NCI-H446 (cell line): ENCODE measurements at regions not wholly inside any gene's neighbourhood (a gene's known extent, or its start where the extent isn't known, plus 50 kb on each side); places are given as distances from the start of the nearest gene placed in this dataset.

Experiments used
- DNase-seq, 2 experiments: peaks; one replicate each; lab custom pipeline; 2025; lab: John Stamatoyannopoulos, UW

DNA sequence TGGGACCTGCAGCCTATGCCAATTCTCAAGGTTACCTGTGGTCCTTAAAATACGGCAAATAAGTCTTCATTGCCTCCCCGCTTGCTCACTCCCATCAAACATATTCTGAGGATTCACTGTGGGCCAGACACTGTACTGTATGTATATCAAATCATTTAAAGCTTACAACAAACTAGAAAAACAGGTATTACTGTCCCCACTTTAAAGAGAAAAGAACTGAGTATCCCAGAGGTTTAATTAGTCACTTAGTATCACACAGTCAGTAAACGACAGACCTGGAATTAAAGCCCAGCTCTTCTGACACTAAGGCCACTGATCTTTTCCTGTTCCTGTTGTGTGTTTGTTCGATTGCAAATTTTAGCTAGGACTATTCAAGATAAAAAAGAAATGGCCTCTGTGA lies 248.2 kb downstream of the ACTL7B start:
- no peak for DNase-seq

DNA sequence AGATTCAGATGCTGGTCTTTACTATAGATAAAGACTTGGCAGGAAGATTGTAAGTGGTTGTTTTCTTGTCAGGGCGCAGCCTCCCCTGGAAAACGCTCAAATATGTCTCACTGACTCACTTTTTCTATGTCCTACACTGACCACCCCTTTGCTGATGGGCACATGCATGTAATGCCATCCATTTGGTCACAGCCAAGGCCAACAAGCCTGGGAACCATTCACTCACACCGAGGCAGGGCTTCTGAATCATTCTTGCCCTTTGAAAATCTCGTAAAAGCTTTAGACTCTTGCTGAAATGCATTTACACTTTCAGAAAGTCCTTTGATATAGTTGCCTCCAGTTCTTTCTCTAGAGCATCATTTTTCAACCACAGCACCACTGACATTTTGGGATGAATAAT lies 249.4 kb downstream of the ACTL7B start:
- no peak for DNase-seq

DNA sequence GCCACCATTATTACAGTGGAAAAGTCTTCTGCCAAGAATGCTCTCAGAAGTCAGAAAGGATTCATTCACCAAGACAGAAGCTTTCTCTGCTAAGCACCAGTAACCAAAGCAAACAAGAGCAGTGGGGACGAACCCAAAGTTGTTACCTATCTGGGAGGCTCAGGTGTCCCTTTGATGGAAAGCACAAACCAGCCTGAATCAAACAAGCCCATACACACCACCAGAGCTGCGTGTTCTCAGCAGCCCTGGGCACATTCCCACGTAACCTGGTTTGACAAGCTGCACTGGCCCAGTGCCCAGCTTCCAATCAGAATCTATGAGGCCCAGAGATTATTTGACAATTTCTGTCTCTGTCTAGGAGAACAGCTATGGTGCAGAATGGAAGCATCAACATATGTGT lies 252.6 kb downstream of the ACTL7B start:
- DNase-seq = no peak

DNA sequence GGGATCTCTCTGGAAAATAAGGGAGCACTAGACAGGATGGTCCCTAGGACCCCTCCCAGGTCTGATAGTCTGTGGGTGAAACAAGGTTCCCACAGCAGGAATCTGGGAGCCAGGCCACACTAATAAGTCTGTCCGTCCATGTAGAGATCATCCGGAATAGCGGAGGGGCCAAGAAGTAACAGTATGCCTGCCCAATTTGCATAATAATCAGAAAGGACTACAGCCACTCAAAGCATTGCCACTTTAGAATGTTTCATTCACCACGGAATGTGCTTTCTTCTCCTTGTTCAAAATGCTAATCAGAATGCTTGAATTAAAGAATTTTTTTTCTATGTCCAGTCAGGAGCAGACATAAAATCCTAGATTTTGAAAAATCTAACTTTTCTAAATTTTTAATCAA lies 254.9 kb downstream of the ACTL7B start:
- DNase-seq = no peak

DNA sequence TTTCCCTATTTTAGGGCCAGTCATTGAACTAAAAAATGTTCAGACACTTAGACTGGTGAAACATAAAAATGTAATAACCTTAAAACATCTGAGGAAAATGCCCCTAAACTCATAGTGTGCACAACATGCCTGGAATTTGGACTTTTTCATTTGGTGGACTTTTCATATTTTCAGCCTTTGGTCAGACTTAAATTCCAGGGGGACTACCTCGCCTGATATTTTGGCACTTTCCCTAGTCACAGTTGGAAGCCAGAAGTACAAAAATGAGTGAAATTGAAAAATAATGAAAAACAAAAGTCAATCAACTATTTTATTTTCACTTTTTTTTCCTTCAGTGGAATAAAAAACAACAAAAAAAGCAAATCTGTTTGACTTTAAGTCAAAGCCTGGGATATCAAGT lies 256.2 kb downstream of the ACTL7B start:
- no peak for DNase-seq

DNA sequence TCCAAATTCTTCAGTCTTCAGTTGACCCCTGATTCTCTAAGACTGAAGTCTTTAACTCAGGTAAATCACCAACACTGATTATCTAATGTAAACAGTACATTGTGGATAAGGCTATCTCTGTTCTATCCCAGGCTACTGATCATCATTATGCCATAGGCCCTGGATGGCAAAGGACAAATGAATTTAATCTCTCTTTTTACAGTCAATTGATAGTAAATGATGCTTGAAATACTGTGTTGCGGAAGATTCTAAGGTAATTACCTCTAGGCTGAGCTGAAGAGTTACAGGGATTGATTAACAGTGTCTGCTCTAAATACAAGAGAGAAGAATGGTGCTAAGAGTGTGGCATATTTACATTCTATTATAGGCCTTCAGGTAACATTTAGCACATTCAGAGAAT lies 264.7 kb downstream of the ACTL7B start:
- no peak for DNase-seq

DNA sequence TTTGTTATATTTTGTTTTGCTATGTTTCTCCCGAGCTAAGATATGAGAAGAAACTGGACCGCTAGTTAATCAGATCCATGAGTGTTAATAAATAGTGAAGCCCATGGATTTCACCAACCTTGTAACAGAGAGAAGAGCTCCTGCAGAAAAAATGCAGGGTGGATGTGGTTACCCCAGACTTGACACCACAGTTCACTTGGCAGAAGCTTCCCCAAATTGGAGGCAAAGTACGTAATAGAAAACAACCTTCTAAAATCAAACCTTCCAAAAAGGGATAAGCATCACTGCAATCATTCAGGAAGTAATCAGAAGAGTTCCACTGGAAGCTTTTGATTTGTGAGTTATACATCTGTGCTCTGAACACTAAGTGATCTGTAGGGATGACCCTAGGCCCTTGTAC lies 267.5 kb downstream of the ACTL7B start:
- no peak for DNase-seq

DNA sequence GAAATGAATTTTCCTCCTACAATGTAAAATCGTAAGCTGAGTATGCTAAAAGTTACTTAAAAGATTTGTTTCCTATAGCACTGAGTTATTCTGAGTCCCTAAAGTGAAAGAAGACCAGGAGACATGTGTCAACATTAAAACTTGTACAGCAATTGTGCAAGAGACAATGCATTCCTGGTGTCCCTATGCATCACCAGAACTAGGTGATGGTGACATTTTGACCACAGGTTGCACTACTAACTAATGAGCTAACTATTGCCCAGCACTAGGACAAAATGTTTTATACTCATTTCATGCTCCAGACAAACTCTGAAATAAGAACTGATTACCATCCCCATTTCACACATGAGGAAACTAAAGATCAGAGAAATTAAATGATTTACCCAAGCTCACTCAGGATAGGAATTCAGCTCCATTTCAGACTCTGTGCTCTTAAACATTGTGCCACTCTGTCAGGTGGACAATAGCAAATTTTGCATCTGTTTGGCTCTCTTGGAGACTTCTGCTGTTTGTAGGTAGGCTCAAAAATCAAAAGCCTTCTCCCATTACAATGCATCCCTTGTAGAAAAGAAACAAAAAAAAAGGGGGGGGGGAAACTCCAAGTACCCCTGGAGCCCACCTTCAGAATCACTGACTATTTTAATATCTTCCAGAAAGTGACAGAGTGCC lies 269.2 kb downstream of the ACTL7B start:
- DNase-seq = no peak

DNA sequence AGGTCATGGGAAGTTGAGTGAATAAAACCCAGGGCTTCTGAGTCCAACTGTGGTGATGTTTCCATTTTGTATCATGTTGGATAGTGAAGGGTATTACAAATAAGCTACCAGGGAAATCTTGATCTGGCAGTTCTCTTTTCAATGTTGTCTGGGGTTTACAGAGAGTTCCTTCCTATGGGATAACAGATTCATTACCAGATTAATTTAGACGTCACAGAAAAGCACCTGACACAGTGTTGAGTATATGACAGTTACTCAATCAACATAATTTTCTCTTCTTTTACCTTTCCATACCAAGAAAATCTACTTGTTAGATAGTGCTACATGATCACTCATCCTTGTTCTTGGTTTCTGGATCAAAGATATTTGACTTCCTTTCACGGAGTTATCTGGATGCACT lies 270.9 kb downstream of the ACTL7B start:
- no peak for DNase-seq

DNA sequence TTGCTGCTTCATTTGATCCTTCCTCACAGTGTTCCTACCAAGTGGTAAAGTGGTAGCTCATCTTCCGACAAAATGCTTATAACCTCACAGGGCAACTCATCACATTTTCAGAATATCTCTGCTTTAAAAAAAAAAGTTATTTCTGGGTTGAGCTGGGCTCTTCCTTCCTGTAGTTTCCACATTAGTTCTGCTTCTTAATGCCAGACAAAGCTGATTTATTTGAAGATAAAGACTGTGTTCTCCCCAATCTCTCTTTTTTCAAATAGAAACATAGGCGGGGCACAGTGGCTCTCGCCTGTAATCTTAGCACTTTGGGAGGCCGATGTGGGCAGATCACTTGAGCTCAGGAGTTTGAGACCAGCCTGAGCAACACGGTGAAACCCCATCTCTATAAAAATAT lies 273.1 kb downstream of the ACTL7B start:
- DNase-seq = no peak

DNA sequence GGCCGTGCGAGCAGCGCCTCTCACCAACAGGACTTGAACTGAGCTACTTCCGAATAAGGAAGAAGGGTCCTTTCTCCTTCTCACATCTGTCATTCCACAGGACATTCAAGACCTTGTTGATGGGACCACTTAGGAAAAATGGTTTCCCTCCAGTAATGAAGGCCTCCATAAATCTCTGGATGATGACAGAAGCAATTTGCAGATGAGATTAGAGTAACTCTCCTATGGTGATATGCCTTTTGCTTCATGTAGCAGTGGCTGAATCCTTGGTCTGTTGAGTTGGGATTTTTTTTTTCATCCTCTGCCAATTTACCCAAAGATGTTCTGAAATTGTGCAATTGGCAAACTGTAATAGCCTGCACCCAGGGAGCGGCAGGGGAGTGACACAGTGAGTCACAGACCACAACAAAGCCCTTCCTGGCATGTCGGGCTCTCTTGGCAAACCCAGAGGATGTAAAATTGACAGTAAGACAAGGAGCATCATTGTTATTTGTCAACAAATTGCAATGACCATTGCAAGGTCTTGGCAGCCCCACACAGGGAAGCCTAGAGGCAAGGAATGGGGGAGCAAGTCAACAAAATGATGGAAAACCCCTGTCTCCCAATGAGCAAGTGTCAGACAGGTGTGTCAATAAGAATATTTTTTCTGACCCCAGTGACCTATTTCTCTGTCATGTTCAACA lies 275.9 kb downstream of the ACTL7B start:
- no peak for DNase-seq

DNA sequence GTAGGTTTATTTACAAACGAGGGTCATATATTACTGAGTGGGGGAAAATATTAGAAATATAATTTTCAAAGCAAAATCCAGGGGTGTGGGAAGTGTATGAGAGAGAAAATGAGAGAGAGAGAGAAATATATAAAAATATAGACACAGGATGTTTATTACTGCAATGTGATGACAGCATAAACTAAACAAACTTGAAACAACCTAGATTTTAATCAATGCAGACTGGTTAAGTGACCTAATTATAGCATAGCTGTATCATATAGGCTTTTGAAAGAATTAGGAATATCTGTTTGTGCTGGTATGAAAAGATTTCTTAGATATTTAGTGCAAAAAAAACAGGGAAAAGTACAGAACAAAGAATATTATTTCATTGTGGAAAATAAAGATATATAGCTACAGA lies 280.5 kb downstream of the ACTL7B start:
- no peak for DNase-seq

DNA sequence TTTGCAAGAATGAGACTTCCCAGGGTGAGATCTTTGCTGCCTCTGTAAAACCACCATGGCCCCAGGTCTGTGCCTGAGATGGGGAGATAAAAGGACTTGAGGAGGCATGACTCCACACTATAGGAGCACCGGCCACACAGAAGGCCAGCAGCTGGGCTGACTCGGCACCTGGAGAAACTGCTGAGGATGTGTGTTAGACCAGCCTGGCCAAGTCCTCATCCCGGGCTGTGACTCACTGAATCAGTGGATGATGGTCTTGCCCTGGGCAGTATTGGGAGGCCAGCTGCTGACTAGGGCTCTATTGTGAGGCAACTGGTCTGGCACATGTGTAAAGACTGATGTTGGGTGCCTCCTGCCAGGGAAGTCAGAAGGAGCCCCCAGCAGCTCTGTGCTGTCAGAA lies 286.2 kb downstream of the ACTL7B start:
- no peak for DNase-seq

DNA sequence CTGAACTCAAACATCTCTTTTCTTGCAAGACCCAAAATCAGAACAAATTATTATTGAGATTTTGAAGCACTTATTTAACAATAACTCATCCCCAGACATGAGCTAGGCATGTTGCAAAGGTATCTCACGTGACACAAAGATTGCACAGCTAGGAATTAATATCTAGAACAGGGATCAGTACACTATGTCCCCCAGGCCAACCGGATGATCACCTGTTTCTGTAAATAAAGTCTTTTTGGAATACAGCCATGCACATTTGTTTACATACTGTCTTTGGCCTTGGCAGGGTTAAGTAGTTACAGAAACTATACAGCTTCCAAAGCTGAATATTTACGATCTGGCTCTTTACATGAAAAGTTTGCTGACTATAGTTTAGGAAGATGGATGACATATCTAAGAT lies 287.7 kb downstream of the ACTL7B start:
- DNase-seq = no peak

DNA sequence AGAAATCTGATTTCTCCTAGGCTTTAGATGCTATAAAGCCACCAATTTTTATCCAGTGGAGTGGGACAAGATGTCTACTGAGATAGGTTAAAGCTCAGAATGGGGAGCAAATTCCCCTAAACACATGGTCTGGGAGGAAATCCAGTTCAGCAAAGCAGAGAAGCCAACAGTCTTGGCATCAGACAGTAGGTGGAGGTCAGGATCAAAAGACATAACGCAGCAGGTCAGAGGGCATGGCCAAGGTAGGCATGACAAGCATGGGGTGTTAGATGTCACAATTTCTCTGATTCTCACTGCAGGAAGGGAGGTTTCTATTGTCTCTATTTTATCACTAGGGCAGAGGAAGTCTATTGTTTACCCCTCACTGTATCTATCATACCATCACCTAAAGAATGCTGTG lies 288.2 kb downstream of the ACTL7B start:
- no peak for DNase-seq

DNA sequence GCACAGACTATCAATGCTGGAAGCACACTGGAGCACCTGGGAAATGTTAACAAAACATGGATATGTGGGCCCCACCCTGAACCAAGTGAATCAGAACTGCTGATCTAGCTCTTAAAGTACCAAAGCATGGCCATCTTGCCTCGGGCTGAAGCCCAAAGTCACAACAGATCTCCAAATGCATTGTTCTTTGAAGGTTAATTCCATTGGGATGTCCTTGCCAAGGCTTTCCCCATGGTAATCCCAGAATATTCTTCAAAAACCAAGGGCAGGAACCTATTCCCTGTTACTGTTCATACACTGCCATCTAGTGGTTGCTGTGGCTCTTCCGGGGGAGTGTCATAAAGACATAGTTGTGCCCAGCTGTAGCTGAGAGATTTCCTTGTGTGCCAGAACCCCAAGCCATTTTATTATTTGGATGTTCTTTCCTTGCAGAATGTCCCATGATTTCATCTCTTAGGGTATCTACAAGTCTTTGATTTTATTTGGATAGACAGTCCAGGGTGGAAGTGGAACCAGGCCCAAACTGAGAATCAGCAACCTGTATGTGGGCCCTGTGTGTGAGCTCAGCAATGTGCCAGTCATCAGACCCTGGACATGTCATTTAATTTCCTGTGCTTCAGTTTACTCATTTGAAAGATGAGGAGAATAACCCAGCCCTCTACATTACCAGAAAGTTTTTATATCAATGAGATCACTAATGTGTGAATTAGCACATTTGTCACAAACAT lies 290.0 kb downstream of the ACTL7B start:
- DNase-seq = peak; percentile 27 to 72

DNA sequence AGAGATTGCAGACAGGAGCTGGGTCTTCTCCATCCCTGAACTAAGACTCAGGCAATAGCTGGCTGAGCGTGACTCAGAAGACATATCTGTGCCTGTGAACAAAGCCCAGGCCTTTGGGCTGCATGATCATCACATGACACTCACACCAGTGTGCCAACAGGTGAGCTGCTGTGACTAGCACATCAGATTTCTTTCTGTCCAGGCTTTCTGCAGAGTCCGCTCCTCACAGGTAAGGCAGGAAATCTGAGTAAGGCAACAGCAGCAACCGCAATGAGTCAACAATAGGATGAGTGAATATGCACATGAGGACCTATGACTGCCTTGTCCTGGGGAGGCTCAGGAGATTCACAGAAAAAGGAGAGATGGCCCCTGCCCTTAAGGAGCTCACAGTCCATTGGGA lies 293.6 kb downstream of the ACTL7B start:
- DNase-seq = no peak

DNA sequence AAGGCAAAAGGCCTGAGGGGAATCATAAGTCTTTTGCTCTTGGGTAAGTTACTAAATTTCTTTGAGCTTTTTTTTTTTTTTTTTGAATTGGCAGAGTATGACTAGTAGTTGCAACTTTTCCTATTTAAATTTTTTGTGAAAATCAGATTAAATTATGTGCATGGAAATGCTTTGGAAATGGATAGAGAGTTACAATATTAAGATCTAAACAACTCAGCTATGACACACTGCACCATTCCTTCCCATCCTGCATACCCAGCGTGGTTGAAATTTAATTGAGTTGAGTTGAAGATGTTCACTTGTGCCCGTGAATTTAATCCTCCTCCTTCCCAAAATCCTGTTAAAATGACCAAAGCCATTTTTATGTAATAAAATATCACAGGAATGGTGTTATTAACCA lies 296.4 kb downstream of the ACTL7B start:
- DNase-seq = no peak

DNA sequence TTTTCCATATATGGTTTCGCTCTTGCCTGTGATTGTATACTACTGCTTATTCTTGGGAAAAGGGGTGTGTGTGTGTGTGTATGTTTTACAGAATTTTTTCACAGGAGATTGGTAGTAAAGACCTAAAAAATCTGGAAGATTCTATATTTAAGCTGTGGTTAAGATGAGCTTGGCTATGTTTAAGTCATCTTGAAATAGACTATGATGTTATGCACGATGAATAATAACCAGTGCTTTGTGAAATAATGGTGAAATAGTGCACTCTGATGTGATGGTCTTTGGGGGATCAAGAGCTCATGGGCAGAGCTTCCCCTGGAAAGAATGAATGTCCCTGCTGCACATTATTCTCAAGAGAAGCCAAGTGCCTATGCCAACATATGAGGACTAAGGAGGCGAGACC lies 301.0 kb downstream of the ACTL7B start:
- DNase-seq = no peak

DNA sequence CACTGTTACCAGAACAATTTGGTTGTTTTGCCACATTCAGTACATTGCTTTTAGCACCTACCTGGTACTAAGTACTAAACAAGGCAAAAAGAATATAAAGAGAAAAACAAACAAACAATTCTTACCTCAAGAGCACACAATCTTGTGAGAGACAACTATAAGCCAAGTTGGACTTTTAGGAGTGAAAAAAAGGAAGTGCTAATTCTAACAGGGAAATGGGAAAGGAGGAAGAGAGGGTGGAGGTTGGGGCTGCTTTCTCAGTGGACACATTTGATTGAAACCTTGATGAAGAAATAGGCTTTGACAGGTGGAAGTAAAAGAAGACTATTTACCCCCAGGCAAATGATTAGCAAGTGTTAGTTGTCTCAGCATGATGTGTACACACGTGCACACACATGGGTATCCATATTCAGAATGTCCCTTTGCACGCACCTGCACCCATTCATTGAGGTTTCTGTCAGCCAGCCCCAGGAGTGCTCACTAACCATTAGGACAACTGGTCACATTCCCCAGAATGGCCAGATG lies 302.6 kb downstream of the ACTL7B start:
- no peak for DNase-seq

DNA sequence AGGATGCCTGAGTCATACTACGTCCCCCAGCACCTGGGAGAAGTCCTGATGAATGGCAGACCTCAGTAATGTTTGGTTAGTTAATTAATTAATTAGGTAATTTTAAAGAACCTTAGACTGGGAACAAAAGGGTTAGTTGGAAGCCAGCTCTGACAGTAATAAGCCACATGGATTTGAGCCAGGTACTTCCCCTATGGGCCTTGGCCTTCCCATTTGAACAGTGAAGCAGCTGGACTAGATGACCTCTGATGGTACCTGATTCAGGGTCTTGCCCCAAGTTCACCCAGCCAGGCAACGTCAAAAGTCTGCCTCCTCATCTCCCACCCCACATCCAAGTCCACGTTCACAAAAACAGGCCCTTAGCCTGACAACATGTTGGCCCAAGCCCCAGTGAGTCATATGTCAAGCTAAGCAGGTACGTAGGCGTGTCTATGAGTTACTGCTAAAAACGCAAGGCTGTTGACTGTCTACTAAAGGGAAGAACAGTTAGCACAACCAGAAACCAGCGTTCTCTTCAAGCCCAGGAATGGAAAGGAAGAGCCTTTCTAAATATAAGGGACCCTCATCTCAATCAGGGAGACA lies 303.2 kb downstream of the ACTL7B start:
- DNase-seq = no peak

DNA sequence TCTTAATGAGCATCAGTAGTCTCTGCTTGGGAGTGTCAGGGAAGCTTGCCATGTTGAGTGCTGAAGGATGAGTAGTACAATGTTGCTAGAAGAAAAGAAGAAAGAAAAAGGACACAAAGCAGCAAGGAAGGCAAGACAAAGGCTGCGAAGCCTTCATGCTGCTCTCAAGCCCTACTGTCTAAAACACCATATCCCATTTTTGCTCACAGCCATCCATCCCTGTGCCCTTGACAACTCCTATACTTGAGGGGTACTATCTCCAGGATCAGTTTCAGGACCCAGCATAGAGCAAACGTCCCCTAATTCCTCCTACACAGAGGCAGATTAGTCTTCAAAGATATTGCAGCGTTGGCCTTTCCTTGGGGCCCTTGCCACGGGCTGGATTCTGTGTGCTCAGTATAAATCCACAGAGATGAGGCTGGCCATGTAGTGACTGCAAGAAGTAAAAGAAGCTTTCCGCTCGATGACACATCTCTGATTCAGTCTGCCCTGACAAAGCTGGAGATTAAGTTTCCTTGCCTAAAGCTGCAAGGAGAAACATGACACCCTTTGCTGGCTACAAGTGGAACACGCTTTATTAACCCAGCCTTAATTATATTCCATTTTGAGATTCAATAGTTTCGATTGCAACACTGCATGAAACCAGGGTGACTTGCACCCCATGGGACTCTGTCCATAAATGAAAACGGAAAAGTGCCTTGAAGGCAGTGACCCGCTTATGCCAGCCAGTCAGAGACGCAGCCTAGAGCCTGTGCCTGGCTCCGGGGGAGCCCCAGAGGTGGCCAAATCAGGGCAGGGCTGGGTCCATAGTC lies 304.6 kb downstream of the ACTL7B start:
- no peak for DNase-seq
